Stomach (tissue), 8 donors: ENCODE measurements at regions not wholly inside any gene's neighbourhood (a gene's known extent, or its start where the extent isn't known, plus 50 kb on each side); places are given as distances from the start of the nearest gene placed in this dataset.

Experiments used
- DNase-seq, 2 donors: peaks; one replicate each; pipeline versions ENCODE4 v3.0.0 to v3.0.0-alpha.2; 2013 to 2019
- H3K27ac ChIP-seq, 5 donors: fragments of 200-600 bp in 4 of 5; sonication (generic) in 4 of 5; one replicate each; pipeline ENCODE4 v1.5.1; 2013 to 2019; ENCODE audit warnings: mild to moderate bottlenecking in 1 of 5, moderate library complexity in 1 of 5
- H3K27me3 ChIP-seq, 3 donors: fragments of 200-600 bp; sonication (generic); one replicate each; pipeline ENCODE4 v1.5.1; 2017 to 2019; ENCODE audit warnings: mixed run types in 1 of 3
- H3K36me3 ChIP-seq, 4 donors: fragments of 200-600 bp; sonication (generic); 1 replicate in 3 of 4; 2 replicates in 1 of 4; pipeline ENCODE4 v1.5.1; 2016 to 2019
- H3K4me1 ChIP-seq, 4 donors: fragments of 200-600 bp; sonication (generic); one replicate each; pipeline ENCODE4 v1.5.1; 2016 to 2019
- H3K4me3 ChIP-seq, 4 donors: fragments of 200-600 bp; sonication (generic) in 3 of 4; one replicate each; pipeline ENCODE4 v1.5.1; 2016 to 2019; ENCODE audit warnings: mild to moderate bottlenecking in 1 of 4
- H3K9me3 ChIP-seq, 4 donors: fragments of 200-600 bp; sonication (generic); one replicate each; pipeline ENCODE4 v1.5.1; 2016 to 2019
- EP300 ChIP-seq: sonication (generic); formaldehyde crosslinking; IDR thresholded peaks from one replicate; pipeline ENCODE4 v1.6.1; 2017; ENCODE audit warnings: antibody characterized with exemption
- POLR2A ChIP-seq, 4 donors: fragments of 450-650 bp; IDR thresholded peaks; one replicate each; pipeline ENCODE4 v1.6.1; 2016; ENCODE audit warnings: antibody characterized with exemption in 4 of 4, control low read depth in 2 of 4, mild to moderate bottlenecking in 1 of 4, moderate library complexity in 1 of 4
- POLR2AphosphoS5 ChIP-seq, 3 donors: sonication (generic); formaldehyde crosslinking; IDR thresholded peaks; one replicate each; pipeline ENCODE4 v1.6.1; 2016; ENCODE audit warnings: antibody characterized with exemption in 3 of 3
- WGBS, 5 donors: extraction: QIAGEN DNeasy Blood & Tissue Kit in 3 of 5; methylation state at CpG; one replicate each; pipeline versions ENCODE4 v1.1.5 to v1.1.7; 2013 to 2018; 5-methylcytosine and 5-hydroxymethylcytosine counted together
- intact Hi-C: fragments of 100-400 bp; cut with DNase I; formaldehyde crosslinking; loops from one replicate; pipeline ENCODE4 v1.15.1; 2023; ENCODE audit warnings: low total_unique reads
- TF ChIP-seq, protein P1 (sequence below), 7 experiments: fragments of 450-650 bp in 4 of 7; fragments of 200-600 bp in 3 of 7; sonication (generic) in 3 of 7; IDR thresholded peaks; one replicate each; pipeline ENCODE4 v1.5.1; 2016 to 2019; ENCODE audit warnings: antibody characterized with exemption in 7 of 7, control low read depth in 2 of 7, mild to moderate bottlenecking in 1 of 7
- donor health status: healthy with polysubstance abuse.
- donor health status: Bipolar disorder and iron deficiency.
- donor health status: healthy.

DNA sequence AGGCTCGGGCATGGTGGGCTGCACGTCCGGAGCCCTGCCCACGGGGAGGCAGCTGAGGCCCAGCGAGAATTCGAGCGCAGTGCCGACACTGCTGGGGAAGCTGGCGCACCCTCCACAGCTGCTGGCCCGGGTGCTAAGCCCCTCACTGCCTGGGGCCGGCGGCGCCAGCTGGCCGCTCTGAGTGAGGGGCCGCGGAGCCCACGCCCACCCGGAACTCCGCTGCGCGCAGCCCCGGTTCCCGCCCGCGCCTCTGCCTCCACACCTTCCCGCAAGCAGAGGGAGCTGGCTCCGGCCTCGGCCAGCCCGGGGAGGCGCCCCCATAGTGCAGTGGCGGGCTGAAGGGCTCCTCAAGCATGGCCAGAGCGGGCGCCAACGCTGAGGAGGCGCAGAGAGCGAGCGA, 2080.4 kb downstream of the PCDH9 start:
- no peaks in the 10 kb centered on the region for H3K9me3 ChIP-seq
- no peak for DNase-seq
- H3K27me3 ChIP-seq = no peaks in the 10 kb centered on the region
- TF ChIP-seq, protein P1, sequence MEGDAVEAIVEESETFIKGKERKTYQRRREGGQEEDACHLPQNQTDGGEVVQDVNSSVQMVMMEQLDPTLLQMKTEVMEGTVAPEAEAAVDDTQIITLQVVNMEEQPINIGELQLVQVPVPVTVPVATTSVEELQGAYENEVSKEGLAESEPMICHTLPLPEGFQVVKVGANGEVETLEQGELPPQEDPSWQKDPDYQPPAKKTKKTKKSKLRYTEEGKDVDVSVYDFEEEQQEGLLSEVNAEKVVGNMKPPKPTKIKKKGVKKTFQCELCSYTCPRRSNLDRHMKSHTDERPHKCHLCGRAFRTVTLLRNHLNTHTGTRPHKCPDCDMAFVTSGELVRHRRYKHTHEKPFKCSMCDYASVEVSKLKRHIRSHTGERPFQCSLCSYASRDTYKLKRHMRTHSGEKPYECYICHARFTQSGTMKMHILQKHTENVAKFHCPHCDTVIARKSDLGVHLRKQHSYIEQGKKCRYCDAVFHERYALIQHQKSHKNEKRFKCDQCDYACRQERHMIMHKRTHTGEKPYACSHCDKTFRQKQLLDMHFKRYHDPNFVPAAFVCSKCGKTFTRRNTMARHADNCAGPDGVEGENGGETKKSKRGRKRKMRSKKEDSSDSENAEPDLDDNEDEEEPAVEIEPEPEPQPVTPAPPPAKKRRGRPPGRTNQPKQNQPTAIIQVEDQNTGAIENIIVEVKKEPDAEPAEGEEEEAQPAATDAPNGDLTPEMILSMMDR (IDR thresholded peaks at IDR 0.05) = no peak
- no peak for TF ChIP-seq POLR2A (IDR thresholded peaks at IDR 0.05)
- no peak for TF ChIP-seq POLR2AphosphoS5 (IDR thresholded peaks at IDR 0.05)
- TF ChIP-seq EP300 = no peak
- H3K27ac ChIP-seq = no peak overlapping the region
- H3K4me1 ChIP-seq = no peaks in the 10 kb centered on the region
- intact Hi-C loops = no loop called here
- H3K36me3 ChIP-seq = no peaks in the 10 kb centered on the region
- H3K4me3 ChIP-seq = no peak overlapping the region
- 91 to 98% (median 96%) methylated on average over 8 to 37 of the region's 37 CpGs for WGBS, 5 donors

- no peaks in the 10 kb centered on the region for H3K36me3 ChIP-seq
- H3K4me3 ChIP-seq = no peak overlapping the region
- H3K4me1 ChIP-seq = no peaks in the 10 kb centered on the region
- no peak for DNase-seq
- peaks cover 0 to 4% (median 0%) of the 10 kb centered on the region in 4 donors for H3K9me3 ChIP-seq
- WGBS, 5 donors = 83 to 97% (median 93%) methylated on average over 3 of the region's 3 CpGs
- H3K27me3 ChIP-seq = no peaks in the 10 kb centered on the region
- TF ChIP-seq POLR2AphosphoS5 (IDR thresholded peaks at IDR 0.05) = no peak
- no peak for TF ChIP-seq EP300
- no peak for TF ChIP-seq POLR2A (IDR thresholded peaks at IDR 0.05)
- TF ChIP-seq, protein P1 (IDR thresholded peaks at IDR 0.05) = no peak
- no peak overlapping the region for H3K27ac ChIP-seq
- intact Hi-C loops = no loop called here
Measured at GRCh38 chr13:65143920-65144319, 2086.2 kb downstream of the PCDH9 start.

DNA sequence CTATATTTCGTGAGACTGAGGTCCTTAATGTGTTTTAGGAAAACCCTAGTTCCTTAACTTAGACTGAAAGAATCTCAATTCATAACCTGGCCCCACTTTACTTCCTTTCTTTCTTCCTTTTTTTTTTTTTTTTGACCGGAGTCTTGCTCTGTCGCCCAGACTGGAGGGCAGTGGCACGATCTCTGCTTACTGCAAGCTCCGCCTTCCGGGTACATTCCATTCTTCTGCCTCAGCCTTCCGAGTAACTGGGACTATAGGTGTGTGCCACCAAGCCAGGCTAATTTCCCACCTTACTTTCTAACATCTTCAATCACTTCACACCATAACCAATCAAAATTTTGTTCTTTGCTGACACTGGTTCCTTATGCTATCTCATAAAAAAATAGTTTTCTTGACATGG, 2097.0 kb downstream of the PCDH9 start:
- Histone ChIP-seq H3K36me3 (no peaks in the 10 kb centered on the region), H3K4me1 (no peaks in the 10 kb centered on the region), H3K4me3 (no peak overlapping the region), H3K27me3 (no peaks in the 10 kb centered on the region), H3K9me3 (no peaks in the 10 kb centered on the region), H3K27ac (no peak overlapping the region)
- 65 to 78% (median 75%) methylated on average over 7 of the region's 7 CpGs for WGBS, 5 donors
- no peak for DNase-seq
- no peak for TF ChIP-seq EP300
- no peak for TF ChIP-seq POLR2AphosphoS5 (IDR thresholded peaks at IDR 0.05)
- no peak for TF ChIP-seq POLR2A (IDR thresholded peaks at IDR 0.05)
- TF ChIP-seq, protein P1 (IDR thresholded peaks at IDR 0.05) = no peak
- intact Hi-C loops = no loop called here

DNA sequence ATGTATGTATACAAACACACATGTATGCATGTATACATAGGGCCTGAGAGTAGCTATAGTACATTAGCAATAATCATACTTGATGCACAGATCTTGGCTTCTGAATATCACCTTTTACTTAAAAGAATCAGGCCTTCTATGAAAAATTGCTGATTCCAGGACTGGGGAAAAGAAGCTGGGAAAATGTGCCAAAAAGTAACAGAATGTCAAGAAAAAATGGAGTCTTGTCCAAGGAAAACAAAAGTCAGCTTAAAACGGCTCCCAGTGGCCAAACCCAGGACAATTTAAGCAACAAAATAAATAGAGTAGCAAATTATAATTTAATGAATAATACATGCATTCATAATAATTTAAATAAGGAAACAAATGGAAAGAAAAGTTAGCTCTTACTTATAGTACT, 2104.9 kb downstream of the PCDH9 start:
- Histone ChIP-seq H3K36me3 (no peaks in the 10 kb centered on the region), H3K9me3 (no peaks in the 10 kb centered on the region), H3K4me1 (no peaks in the 10 kb centered on the region), H3K27me3 (no peaks in the 10 kb centered on the region), H3K4me3 (no peak overlapping the region), H3K27ac (no peak overlapping the region)
- intact Hi-C loops = no loop called here
- 23 to 36% (median 31%) methylated on average over 1 of the region's 1 CpG for WGBS, 5 donors
- TF ChIP-seq, protein P1 (IDR thresholded peaks at IDR 0.05) = no peak
- TF ChIP-seq POLR2A (IDR thresholded peaks at IDR 0.05) = no peak
- no peak for TF ChIP-seq EP300
- TF ChIP-seq POLR2AphosphoS5 (IDR thresholded peaks at IDR 0.05) = no peak
- no peak for DNase-seq
